ENCODE measurements at regions not wholly inside any gene's neighbourhood (a gene's known extent, or its start where the extent isn't known, plus 50 kb on each side); places are given as distances from the start of the nearest gene placed in this dataset.

GRCh38 chr2:217501887-217502286 lies 500.9 kb downstream of the TNS1 start:
- H3K4ac ChIP-seq (ENCODE audit: low read length): no peak overlapping the region
- no peaks in the 10 kb centered on the region for H3K36me3 ChIP-seq (replicated peaks in 1 of 2; ENCODE audit: control insufficient read depth in 2 of 2, insufficient read depth in 2 of 2, low read length in 2 of 2)
- H3K4me3 ChIP-seq (ENCODE audit: low read length in 2 of 2): no peak overlapping the region
- WGBS, 2 donors (ENCODE audit: extremely low coverage in 2 of 2, insufficient read length in 2 of 2, insufficient replicate concordance in 1 of 2): no CpG with 5 or more reads among the region's 2 CpGs
- no peak overlapping the region for H2AFZ ChIP-seq (ENCODE audit: low read length)
- no peak overlapping the region for H2BK12ac ChIP-seq (ENCODE audit: low read length)
- no peak overlapping the region for H2BK5ac ChIP-seq (ENCODE audit: low read length)
- H3K9ac ChIP-seq (ENCODE audit: low read depth, low read length, poor library complexity): no peak overlapping the region
- H3K14ac ChIP-seq (ENCODE audit: low read length): no peak overlapping the region
- H2BK15ac ChIP-seq (ENCODE audit: low read length): no peak overlapping the region
- peaks cover 0 to 3% of the 10 kb centered on the region in 2 donors for H3K4me1 ChIP-seq (ENCODE audit: control insufficient read depth in 2 of 2, insufficient read depth in 1 of 2, low read depth in 1 of 2, low read length in 2 of 2)
- H3K27ac ChIP-seq (replicated peaks; ENCODE audit: low read length): no peak overlapping the region
- H3K79me1 ChIP-seq (ENCODE audit: low read depth, low read length): no peaks in the 10 kb centered on the region
- H3K4me2 ChIP-seq (ENCODE audit: insufficient read depth, low read length, poor library complexity, severe bottlenecking): no peak overlapping the region
- H2BK120ac ChIP-seq (ENCODE audit: low read depth, low read length): no peak overlapping the region
- no peaks in the 10 kb centered on the region for H3K27me3 ChIP-seq (ENCODE audit: control insufficient read depth in 3 of 3, insufficient read depth in 3 of 3, low read depth in 1 of 3, low read length in 3 of 3)
- H4K8ac ChIP-seq (ENCODE audit: low read depth, low read length): no peak overlapping the region
- H2AK5ac ChIP-seq (ENCODE audit: low read depth, low read length): no peak overlapping the region
- H3K18ac ChIP-seq (ENCODE audit: low read length): no peak overlapping the region
- H4K91ac ChIP-seq (ENCODE audit: low read depth, low read length, poor library complexity): no peak overlapping the region
- no peaks in the 10 kb centered on the region for H3K9me3 ChIP-seq (replicated peaks in 1 of 2; ENCODE audit: control insufficient read depth in 2 of 2, insufficient read depth in 1 of 2, low read depth in 1 of 2, low read length in 2 of 2)
- no peak for DNase-seq (ENCODE audit: low spot score)
- no peak overlapping the region for H3K23ac ChIP-seq (ENCODE audit: low read depth, low read length, poor library complexity)

GRCh38 chr2:217497843-217498377 lies 504.9 kb downstream of the TNS1 start:
- no peak overlapping the region for H2BK12ac ChIP-seq (ENCODE audit: low read length)
- H3K4me1 ChIP-seq (ENCODE audit: control insufficient read depth in 2 of 2, insufficient read depth in 1 of 2, low read depth in 1 of 2, low read length in 2 of 2): peaks cover 0 to 3% of the 10 kb centered on the region in 2 donors
- H2AFZ ChIP-seq (ENCODE audit: low read length): no peak overlapping the region
- no CpG with 5 or more reads among the region's 3 CpGs for WGBS, 2 donors (ENCODE audit: extremely low coverage in 2 of 2, insufficient read length in 2 of 2, insufficient replicate concordance in 1 of 2)
- no peak overlapping the region for H3K4ac ChIP-seq (ENCODE audit: low read length)
- H3K36me3 ChIP-seq (replicated peaks in 1 of 2; ENCODE audit: control insufficient read depth in 2 of 2, insufficient read depth in 2 of 2, low read length in 2 of 2): no peaks in the 10 kb centered on the region
- H3K4me2 ChIP-seq (ENCODE audit: insufficient read depth, low read length, poor library complexity, severe bottlenecking): no peak overlapping the region
- no peak overlapping the region for H2BK120ac ChIP-seq (ENCODE audit: low read depth, low read length)
- no peak overlapping the region for H3K4me3 ChIP-seq (ENCODE audit: low read length in 2 of 2)
- no peak overlapping the region for H2AK5ac ChIP-seq (ENCODE audit: low read depth, low read length)
- H3K27ac ChIP-seq (replicated peaks; ENCODE audit: low read length): no peak overlapping the region
- no peak overlapping the region for H3K9ac ChIP-seq (ENCODE audit: low read depth, low read length, poor library complexity)
- H2BK15ac ChIP-seq (ENCODE audit: low read length): no peak overlapping the region
- no peak overlapping the region for H3K23ac ChIP-seq (ENCODE audit: low read depth, low read length, poor library complexity)
- no peak overlapping the region for H3K14ac ChIP-seq (ENCODE audit: low read length)
- H3K9me3 ChIP-seq (replicated peaks in 1 of 2; ENCODE audit: control insufficient read depth in 2 of 2, insufficient read depth in 1 of 2, low read depth in 1 of 2, low read length in 2 of 2): no peaks in the 10 kb centered on the region
- no peaks in the 10 kb centered on the region for H3K27me3 ChIP-seq (ENCODE audit: control insufficient read depth in 3 of 3, insufficient read depth in 3 of 3, low read depth in 1 of 3, low read length in 3 of 3)
- no peak for DNase-seq (ENCODE audit: low spot score)
- no peak overlapping the region for H2BK5ac ChIP-seq (ENCODE audit: low read length)
- H3K79me1 ChIP-seq (ENCODE audit: low read depth, low read length): no peaks in the 10 kb centered on the region
- no peak overlapping the region for H4K8ac ChIP-seq (ENCODE audit: low read depth, low read length)
- no peak overlapping the region for H3K18ac ChIP-seq (ENCODE audit: low read length)
- no peak overlapping the region for H4K91ac ChIP-seq (ENCODE audit: low read depth, low read length, poor library complexity)

GRCh38 chr2:217494557-217494956 lies 508.2 kb downstream of the TNS1 start:
- Histone ChIP-seq H4K8ac (ENCODE audit: low read depth, low read length) (no peak overlapping the region), H3K14ac (ENCODE audit: low read length) (no peak overlapping the region), H3K36me3 (replicated peaks in 1 of 2; ENCODE audit: control insufficient read depth in 2 of 2, insufficient read depth in 2 of 2, low read length in 2 of 2) (no peaks in the 10 kb centered on the region), H3K27ac (replicated peaks; ENCODE audit: low read length) (no peak overlapping the region), H2AK5ac (ENCODE audit: low read depth, low read length) (no peak overlapping the region), H3K4me2 (ENCODE audit: insufficient read depth, low read length, poor library complexity, severe bottlenecking) (no peak overlapping the region), H3K79me1 (ENCODE audit: low read depth, low read length) (no peaks in the 10 kb centered on the region), H3K9ac (ENCODE audit: low read depth, low read length, poor library complexity) (no peak overlapping the region), H2BK12ac (ENCODE audit: low read length) (no peak overlapping the region), H3K9me3 (replicated peaks in 1 of 2; ENCODE audit: control insufficient read depth in 2 of 2, insufficient read depth in 1 of 2, low read depth in 1 of 2, low read length in 2 of 2) (no peaks in the 10 kb centered on the region), H2AFZ (ENCODE audit: low read length) (no peak overlapping the region), H2BK15ac (ENCODE audit: low read length) (no peak overlapping the region), H3K18ac (ENCODE audit: low read length) (no peak overlapping the region), H3K23ac (ENCODE audit: low read depth, low read length, poor library complexity) (no peak overlapping the region), H4K91ac (ENCODE audit: low read depth, low read length, poor library complexity) (no peak overlapping the region), H2BK120ac (ENCODE audit: low read depth, low read length) (no peak overlapping the region), H3K27me3 (ENCODE audit: control insufficient read depth in 3 of 3, insufficient read depth in 3 of 3, low read depth in 1 of 3, low read length in 3 of 3) (no peaks in the 10 kb centered on the region), H3K4me3 (ENCODE audit: low read length in 2 of 2) (no peak overlapping the region), H3K4ac (ENCODE audit: low read length) (no peak overlapping the region), H2BK5ac (ENCODE audit: low read length) (no peak overlapping the region), H3K4me1 (ENCODE audit: control insufficient read depth in 2 of 2, insufficient read depth in 1 of 2, low read depth in 1 of 2, low read length in 2 of 2) (peaks cover 2 to 7% of the 10 kb centered on the region in 2 donors)
- no CpG with 5 or more reads among the region's 4 CpGs for WGBS, 2 donors (ENCODE audit: extremely low coverage in 2 of 2, insufficient read length in 2 of 2, insufficient replicate concordance in 1 of 2)
- DNase-seq (ENCODE audit: low spot score): no peak

DNA sequence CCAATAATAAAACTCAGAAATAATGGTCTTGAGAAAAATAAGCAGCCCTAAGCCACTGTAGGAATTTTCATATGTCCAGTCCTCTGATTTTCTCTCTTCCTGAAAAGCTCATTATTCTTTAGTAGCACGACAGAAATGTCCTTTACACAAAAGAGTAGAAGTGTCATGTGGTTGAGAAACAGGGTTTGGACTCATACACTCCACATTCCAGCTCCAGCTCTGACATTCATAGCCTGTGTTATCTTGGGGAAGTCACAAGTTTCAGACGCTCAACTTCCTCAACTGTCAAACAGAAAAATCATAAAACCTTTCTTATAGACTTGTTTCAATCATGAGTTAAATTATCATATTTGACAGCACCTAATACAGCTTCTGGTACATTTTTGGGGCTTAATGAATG lies 511.5 kb downstream of the TNS1 start:
- H3K23ac ChIP-seq (ENCODE audit: low read depth, low read length, poor library complexity): no peak overlapping the region
- DNase-seq (ENCODE audit: low spot score): no peak
- H3K9ac ChIP-seq (ENCODE audit: low read depth, low read length, poor library complexity): no peak overlapping the region
- no peak overlapping the region for H4K8ac ChIP-seq (ENCODE audit: low read depth, low read length)
- no peak overlapping the region for H4K91ac ChIP-seq (ENCODE audit: low read depth, low read length, poor library complexity)
- H2AK5ac ChIP-seq (ENCODE audit: low read depth, low read length): no peak overlapping the region
- H3K9me3 ChIP-seq (replicated peaks in 1 of 2; ENCODE audit: control insufficient read depth in 2 of 2, insufficient read depth in 1 of 2, low read depth in 1 of 2, low read length in 2 of 2): no peaks in the 10 kb centered on the region
- no peaks in the 10 kb centered on the region for H3K79me1 ChIP-seq (ENCODE audit: low read depth, low read length)
- no peaks in the 10 kb centered on the region for H3K27me3 ChIP-seq (ENCODE audit: control insufficient read depth in 3 of 3, insufficient read depth in 3 of 3, low read depth in 1 of 3, low read length in 3 of 3)
- no peak overlapping the region for H3K27ac ChIP-seq (replicated peaks; ENCODE audit: low read length)
- no peak overlapping the region for H2BK15ac ChIP-seq (ENCODE audit: low read length)
- H2AFZ ChIP-seq (ENCODE audit: low read length): peak overlapping the region; percentile 74
- H3K4me3 ChIP-seq (ENCODE audit: low read length in 2 of 2): no peak overlapping the region
- no peak overlapping the region for H3K4ac ChIP-seq (ENCODE audit: low read length)
- H2BK12ac ChIP-seq (ENCODE audit: low read length): no peak overlapping the region
- no peak overlapping the region for H2BK120ac ChIP-seq (ENCODE audit: low read depth, low read length)
- no CpG with 5 or more reads among the region's 2 CpGs for WGBS, 2 donors (ENCODE audit: extremely low coverage in 2 of 2, insufficient read length in 2 of 2, insufficient replicate concordance in 1 of 2)
- no peaks in the 10 kb centered on the region for H3K36me3 ChIP-seq (replicated peaks in 1 of 2; ENCODE audit: control insufficient read depth in 2 of 2, insufficient read depth in 2 of 2, low read length in 2 of 2)
- H3K4me2 ChIP-seq (ENCODE audit: insufficient read depth, low read length, poor library complexity, severe bottlenecking): no peak overlapping the region
- peaks cover 4 to 7% of the 10 kb centered on the region in 2 donors for H3K4me1 ChIP-seq (ENCODE audit: control insufficient read depth in 2 of 2, insufficient read depth in 1 of 2, low read depth in 1 of 2, low read length in 2 of 2)
- H3K14ac ChIP-seq (ENCODE audit: low read length): no peak overlapping the region
- H3K18ac ChIP-seq (ENCODE audit: low read length): no peak overlapping the region
- no peak overlapping the region for H2BK5ac ChIP-seq (ENCODE audit: low read length)

All from neuronal stem cell (in vitro differentiated cells).